HFF-Myc (cell line): ENCODE measurements at regions not wholly inside any gene's neighbourhood (a gene's known extent, or its start where the extent isn't known, plus 50 kb on each side); places are given as distances from the start of the nearest gene placed in this dataset.
"Not testable (repeated sequence)": the region's sequence is repeated elsewhere in the genome, so short reads cannot be mapped to it uniquely, and the experiment has no call there.

Experiments
- DNase-seq: peaks from one replicate; pipeline ENCODE4 v3.0.0-alpha.2; 2011; ENCODE audit warnings: low read depth; ENCODE audit errors: extremely low read depth
- H3K4me3 ChIP-seq: replicated peaks from 2 replicates; pipeline ENCODE4 v1.5.1; 2011; ENCODE audit warnings: low read depth, mild to moderate bottlenecking, control low read depth, low read length
- TF ChIP-seq, protein P1 (sequence below): IDR thresholded peaks from 2 replicates; pipeline ENCODE4 v1.5.1; 2012; ENCODE audit warnings: mild to moderate bottlenecking, low read depth, low read length, control low read depth; ENCODE audit errors: missing control alignments

DNA sequence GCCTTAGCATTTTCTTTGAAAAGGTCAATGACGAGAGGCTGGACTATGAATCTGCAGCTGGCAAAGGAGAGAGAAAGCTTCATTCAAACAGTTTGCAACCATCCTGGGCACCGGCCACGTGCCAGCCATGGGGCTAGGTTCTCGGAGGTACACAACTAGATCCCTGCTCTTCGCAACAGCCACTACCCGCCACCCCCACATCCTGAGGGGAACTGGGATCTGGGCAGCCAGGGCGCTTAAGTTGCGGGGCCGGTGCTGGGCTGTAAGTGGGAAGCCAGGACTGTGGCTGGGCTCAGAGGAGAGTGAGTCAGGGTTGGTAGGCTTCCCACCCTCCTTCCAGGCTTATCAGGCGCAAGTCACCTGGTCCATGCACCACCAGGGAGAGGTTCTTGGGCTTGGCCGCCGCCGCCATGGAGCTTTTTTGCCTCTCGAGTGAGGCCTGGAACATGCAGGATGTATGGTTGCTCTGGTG lies 95.0 kb upstream of the TERB2 start:
- H3K4me3 ChIP-seq: no peak overlapping the region
- DNase-seq: no peak
- TF ChIP-seq, protein P1, sequence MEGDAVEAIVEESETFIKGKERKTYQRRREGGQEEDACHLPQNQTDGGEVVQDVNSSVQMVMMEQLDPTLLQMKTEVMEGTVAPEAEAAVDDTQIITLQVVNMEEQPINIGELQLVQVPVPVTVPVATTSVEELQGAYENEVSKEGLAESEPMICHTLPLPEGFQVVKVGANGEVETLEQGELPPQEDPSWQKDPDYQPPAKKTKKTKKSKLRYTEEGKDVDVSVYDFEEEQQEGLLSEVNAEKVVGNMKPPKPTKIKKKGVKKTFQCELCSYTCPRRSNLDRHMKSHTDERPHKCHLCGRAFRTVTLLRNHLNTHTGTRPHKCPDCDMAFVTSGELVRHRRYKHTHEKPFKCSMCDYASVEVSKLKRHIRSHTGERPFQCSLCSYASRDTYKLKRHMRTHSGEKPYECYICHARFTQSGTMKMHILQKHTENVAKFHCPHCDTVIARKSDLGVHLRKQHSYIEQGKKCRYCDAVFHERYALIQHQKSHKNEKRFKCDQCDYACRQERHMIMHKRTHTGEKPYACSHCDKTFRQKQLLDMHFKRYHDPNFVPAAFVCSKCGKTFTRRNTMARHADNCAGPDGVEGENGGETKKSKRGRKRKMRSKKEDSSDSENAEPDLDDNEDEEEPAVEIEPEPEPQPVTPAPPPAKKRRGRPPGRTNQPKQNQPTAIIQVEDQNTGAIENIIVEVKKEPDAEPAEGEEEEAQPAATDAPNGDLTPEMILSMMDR: no peak

DNA sequence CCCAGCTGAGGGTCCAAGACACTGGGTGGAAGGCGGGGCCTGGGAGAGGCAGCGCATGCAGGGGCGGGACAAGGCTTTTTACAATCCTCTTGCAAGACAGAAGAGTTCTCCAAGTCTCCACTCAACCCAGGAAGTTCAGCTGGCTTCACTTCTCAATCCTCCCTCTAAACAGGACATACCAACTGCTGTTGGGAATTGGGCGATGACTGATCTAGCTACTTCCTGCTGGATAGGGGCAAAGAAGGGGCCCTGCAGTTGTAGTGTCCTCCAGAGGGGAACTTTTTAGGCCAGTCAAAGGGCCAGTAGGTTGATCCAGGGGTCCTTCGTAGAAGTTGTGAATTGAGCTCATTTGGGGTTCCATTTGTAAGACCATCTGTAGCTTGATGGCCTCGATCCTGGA lies 94.6 kb upstream of the TERB2 start:
- H3K4me3 ChIP-seq: no peak overlapping the region
- TF ChIP-seq, protein P1: no peak
- DNase-seq: no peak

DNA sequence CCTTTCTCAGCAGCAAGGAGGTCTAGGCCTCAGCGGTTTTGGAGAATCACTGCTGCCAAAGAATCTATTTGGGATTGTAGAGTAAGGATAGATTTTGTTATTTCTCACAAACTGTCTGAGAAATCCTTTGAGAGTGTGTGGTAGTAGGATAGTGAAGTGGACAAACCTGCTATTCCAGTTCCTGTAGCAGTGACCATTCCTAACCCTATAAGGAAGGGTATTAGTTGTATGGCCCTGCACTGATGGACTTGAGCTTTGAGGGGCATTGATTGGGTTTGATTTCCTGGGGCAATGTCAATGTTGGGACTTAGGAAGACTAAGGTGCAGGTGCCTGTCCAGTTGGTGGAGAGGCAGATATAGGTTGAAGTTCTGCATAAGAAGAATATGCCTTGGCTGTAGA lies 93.6 kb upstream of the TERB2 start:
- not testable (repeated sequence) for H3K4me3 ChIP-seq, DNase-seq

DNA sequence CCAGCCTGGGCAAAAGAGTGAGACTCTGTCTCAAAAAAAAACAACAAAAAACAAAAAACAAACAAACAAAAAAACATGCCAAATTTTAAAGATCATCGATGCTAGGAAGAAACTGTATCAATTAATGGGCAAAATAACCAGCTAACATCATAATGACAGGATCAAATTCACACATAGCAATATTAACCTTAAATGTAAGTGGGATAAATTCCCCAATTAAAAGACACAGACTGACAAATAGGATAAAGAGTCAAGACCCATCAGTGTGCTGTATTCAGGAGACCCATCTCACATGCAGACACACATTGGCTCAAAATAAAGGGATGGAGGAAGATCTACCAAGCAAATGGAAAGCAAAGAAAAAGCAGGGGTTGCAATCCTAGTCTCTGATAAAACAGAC lies 88.4 kb upstream of the TERB2 start:
- H3K4me3 ChIP-seq, DNase-seq: not testable (repeated sequence)

DNA sequence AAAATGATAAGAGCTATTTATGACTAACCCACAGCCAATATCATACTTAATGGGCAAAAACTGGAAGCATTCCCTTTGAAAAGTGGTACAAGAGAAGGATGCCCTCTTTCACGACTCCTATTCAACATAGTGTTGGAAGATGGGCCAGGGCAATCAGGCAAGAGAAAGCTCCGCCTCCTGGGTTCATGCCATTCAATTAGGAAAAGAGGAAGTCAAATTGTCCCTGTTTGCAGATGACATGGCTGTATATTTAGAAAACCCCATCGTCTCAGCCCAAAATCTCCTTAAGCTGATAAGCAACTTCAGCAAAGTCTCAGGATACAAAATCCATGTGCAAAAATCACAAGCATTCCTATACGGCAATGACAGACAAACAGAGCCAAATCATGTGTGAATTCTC lies 86.4 kb upstream of the TERB2 start:
- DNase-seq, H3K4me3 ChIP-seq: not testable (repeated sequence)

DNA sequence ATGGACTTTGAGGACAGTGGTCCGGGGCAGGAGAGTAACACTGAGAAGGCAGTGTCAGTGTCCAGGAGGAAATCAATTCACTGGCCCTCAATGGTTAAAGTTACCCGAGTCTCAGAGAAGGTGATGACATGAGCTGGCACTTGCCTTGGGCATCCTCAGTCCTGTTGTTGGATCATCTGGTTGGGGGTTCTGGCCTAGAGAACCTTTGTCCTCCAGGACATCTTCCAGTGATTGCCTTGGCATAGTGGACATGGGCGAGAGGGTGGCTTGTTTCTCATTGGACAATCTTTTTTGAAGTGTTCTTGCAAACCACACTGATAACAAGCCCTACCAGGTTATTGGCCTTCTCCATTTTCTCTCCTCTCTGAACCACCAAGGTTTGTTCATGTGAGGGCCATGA lies 83.4 kb upstream of the TERB2 start:
- TF ChIP-seq, protein P1: no peak
- no peak for DNase-seq
- H3K4me3 ChIP-seq: no peak overlapping the region

DNA sequence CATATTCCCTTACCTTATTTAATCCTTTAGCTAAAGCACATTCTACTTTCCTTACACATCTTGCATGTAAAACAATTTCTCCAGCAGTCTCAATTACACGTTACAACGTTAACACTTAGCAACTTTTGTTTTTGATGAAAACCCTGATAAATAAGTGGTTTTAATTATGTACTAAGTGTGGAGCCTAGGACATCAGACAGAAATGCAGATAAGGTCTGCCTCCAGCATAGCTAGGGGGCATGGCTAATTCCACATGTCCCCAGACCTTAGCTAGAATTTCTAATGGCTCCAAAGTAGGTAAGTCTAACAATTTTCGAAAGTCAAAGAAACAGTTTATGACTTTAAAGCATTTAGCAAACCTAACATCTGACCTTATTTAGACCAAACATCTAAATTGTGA lies 77.4 kb upstream of the TERB2 start:
- H3K4me3 ChIP-seq: no peak overlapping the region
- TF ChIP-seq, protein P1: no peak
- no peak for DNase-seq

DNA sequence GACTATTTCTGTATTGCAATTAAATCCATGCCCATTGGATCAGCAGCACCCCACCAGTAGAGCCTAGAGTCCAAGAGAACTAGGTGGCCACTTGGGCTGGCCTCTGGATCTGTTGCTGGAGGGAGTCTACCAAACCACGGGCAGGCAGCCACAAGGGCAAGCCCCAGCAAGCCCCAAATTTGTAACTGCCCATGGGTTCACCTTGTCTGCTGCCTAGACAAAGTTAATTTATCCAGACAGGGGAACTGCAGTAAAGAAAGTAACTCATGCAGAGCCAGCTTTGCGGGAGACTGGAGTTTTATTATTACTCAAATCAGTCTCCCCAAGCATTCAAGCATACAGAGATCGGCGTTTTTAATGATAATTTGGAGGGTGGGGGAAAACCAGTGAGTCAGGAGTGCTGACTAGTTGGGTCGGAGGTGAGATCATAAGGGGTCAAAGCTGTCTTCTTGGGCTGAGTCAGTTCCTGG lies 74.0 kb upstream of the TERB2 start:
- TF ChIP-seq, protein P1: no peak
- H3K4me3 ChIP-seq: no peak overlapping the region
- DNase-seq: no peak
